Esophagus muscularis mucosa (tissue), 4 donors: ENCODE measurements at regions not wholly inside any gene's neighbourhood (a gene's known extent, or its start where the extent isn't known, plus 50 kb on each side); places are given as distances from the start of the nearest gene placed in this dataset.
"Not testable (repeated sequence)": the region's sequence is repeated elsewhere in the genome, so short reads cannot be mapped to it uniquely, and the experiment has no call there.

Source experiments
- DNase-seq: peaks from one replicate; pipeline ENCODE4 v3.0.0-alpha.2; 2017; ENCODE audit errors: extremely low spot score
- H3K27ac ChIP-seq, 4 donors: fragments of 200-600 bp; sonication (generic); replicated peaks in 1 of 4; 1 replicate in 3 of 4; 2 replicates in 1 of 4; pipeline ENCODE4 v1.5.1; 2016 to 2019; ENCODE audit warnings: mild to moderate bottlenecking in 1 of 4
- H3K27me3 ChIP-seq, 4 donors: fragments of 200-600 bp; sonication (generic); one replicate each; pipeline versions ENCODE4 v1.5.1 to v1.6.0; 2016 to 2019
- H3K36me3 ChIP-seq, 4 donors: fragments of 200-600 bp; sonication (generic); one replicate each; pipeline ENCODE4 v1.5.1; 2016 to 2019
- H3K4me1 ChIP-seq, 4 donors: fragments of 200-600 bp; sonication (generic); one replicate each; pipeline ENCODE4 v1.5.1; 2016 to 2019
- H3K4me3 ChIP-seq, 4 donors: fragments of 200-600 bp; sonication (generic); 1 replicate in 2 of 4; 2 replicates in 2 of 4; pipeline ENCODE4 v1.5.1; 2016 to 2019; ENCODE audit warnings: mild to moderate bottlenecking in 4 of 4, moderate library complexity in 1 of 4
- H3K9me3 ChIP-seq, 4 donors: fragments of 200-600 bp; sonication (generic); 1 replicate in 3 of 4; 2 replicates in 1 of 4; pipeline ENCODE4 v1.5.1; 2016 to 2019
- EP300 ChIP-seq: sonication (generic); formaldehyde crosslinking; IDR thresholded peaks from one replicate; pipeline ENCODE4 v1.6.1; 2017; ENCODE audit warnings: antibody characterized with exemption
- POLR2A ChIP-seq: fragments of 450-650 bp; IDR thresholded peaks from one replicate; pipeline ENCODE4 v1.6.1; 2017; ENCODE audit warnings: antibody characterized with exemption, moderate library complexity, mild to moderate bottlenecking, low read depth
- POLR2AphosphoS5 ChIP-seq, 2 donors: sonication (generic); formaldehyde crosslinking; IDR thresholded peaks; one replicate each; pipeline ENCODE4 v1.6.1; 2017; ENCODE audit warnings: antibody characterized with exemption in 2 of 2
- WGBS: methylation state at CpG from one replicate; pipeline ENCODE4 v1.1.5; 2018; 5-methylcytosine and 5-hydroxymethylcytosine counted together
- intact Hi-C: fragments of 100-400 bp; cut with DNase I; formaldehyde crosslinking; loops from one replicate; pipeline ENCODE4 v1.15.1; 2023
- TF ChIP-seq, protein P1 (sequence below), 3 experiments: fragments of 200-600 bp in 2 of 3; fragments of 450-650 bp in 1 of 3; sonication (generic) in 2 of 3; IDR thresholded peaks; one replicate each; pipeline ENCODE4 v1.5.1; 2017 to 2019; ENCODE audit warnings: antibody characterized with exemption in 3 of 3, mild to moderate bottlenecking in 2 of 3, moderate library complexity in 1 of 3

DNA sequence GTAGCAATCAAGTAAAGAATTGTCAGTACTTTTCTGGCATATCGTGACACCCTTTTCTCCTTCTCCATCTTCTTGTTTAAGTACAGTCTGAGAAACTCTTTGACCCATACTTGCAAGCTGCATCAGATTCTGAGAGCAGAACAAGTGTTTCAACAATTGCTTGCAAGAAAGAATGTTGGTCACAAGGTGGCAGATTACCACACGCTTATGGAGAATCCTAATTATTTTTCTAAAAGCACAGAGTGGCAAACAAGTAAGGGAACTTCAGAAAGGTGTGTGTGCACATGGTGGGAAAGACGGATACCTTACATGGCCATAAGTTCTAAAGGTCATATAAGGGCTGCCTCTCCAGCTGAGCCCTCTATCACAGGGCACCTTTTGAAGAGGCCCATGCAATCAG lies 136.4 kb upstream of the FGF13 start:
- TF ChIP-seq, protein P1, sequence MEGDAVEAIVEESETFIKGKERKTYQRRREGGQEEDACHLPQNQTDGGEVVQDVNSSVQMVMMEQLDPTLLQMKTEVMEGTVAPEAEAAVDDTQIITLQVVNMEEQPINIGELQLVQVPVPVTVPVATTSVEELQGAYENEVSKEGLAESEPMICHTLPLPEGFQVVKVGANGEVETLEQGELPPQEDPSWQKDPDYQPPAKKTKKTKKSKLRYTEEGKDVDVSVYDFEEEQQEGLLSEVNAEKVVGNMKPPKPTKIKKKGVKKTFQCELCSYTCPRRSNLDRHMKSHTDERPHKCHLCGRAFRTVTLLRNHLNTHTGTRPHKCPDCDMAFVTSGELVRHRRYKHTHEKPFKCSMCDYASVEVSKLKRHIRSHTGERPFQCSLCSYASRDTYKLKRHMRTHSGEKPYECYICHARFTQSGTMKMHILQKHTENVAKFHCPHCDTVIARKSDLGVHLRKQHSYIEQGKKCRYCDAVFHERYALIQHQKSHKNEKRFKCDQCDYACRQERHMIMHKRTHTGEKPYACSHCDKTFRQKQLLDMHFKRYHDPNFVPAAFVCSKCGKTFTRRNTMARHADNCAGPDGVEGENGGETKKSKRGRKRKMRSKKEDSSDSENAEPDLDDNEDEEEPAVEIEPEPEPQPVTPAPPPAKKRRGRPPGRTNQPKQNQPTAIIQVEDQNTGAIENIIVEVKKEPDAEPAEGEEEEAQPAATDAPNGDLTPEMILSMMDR (IDR thresholded peaks at IDR 0.05) = peak in 1 of 3 experiments; percentile 6
- no peak for TF ChIP-seq POLR2AphosphoS5 (IDR thresholded peaks at IDR 0.05)
- Histone ChIP-seq H3K4me1 (no peaks in the 10 kb centered on the region), H3K4me3 (no peak overlapping the region), H3K9me3 (no peaks in the 10 kb centered on the region), H3K36me3 (no peaks in the 10 kb centered on the region), H3K27ac (no peak overlapping the region), H3K27me3 (no peaks in the 10 kb centered on the region)
- no peak for DNase-seq
- intact Hi-C loops = no loop called here
- 55% methylated on average over 3 of the region's 3 CpGs for WGBS

DNA sequence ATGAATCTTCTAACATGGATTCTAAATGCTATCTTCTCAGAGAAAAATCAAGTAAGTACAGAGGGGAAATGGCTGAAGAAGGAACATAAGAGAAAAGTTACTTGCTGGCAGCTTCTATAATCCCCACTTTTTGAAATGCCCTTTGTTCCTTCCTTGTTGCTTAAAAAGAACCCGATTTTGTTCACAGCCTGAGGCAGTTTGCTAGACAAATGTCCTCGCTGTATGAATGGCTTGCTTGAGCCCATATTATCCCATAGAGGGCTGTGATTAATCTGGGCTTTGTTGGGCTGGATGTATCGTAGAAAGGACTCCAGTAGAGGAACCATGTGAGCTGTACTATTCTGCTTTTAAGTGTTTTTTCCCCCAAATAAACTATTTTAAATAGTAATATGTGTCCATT lies 134.3 kb upstream of the FGF13 start:
- no peaks in the 10 kb centered on the region for H3K9me3 ChIP-seq
- no peaks in the 10 kb centered on the region for H3K36me3 ChIP-seq
- DNase-seq = no peak
- intact Hi-C loops = no loop called here
- H3K4me1 ChIP-seq = no peaks in the 10 kb centered on the region
- no peaks in the 10 kb centered on the region for H3K27me3 ChIP-seq
- H3K27ac ChIP-seq = no peak overlapping the region
- WGBS = 60% methylated on average over 3 of the region's 3 CpGs
- H3K4me3 ChIP-seq = no peak overlapping the region
- TF ChIP-seq EP300 (no peak), POLR2AphosphoS5 (IDR thresholded peaks at IDR 0.05) (no peak)
- TF ChIP-seq, protein P1 (IDR thresholded peaks at IDR 0.05) = no peak

DNA sequence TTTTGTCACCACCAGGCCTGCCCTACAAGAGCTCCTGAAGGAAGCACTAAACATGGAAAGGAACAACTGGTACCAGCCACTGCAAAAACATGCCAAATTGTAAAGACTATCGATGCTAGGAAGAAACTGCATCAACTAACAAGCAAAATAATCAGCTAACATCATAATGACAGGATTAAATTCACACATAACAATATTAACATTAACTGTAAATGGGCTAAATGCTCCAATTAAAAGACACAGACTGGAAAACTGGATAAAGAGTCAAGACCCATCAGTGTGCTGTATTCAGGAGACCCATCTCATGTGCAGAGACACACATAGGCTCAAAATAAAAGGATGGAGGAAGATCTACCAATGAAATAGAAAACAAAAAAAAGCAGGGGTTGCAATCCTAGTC lies 95.9 kb upstream of the FGF13 start:
- H3K4me1 ChIP-seq, DNase-seq, H3K4me3 ChIP-seq, H3K36me3 ChIP-seq, H3K27me3 ChIP-seq, intact Hi-C loops, H3K27ac ChIP-seq: not testable (repeated sequence)
- H3K9me3 ChIP-seq = peaks cover 0 to 13% (median 0%) of the 10 kb centered on the region in 4 donors
- 80% methylated on average over 1 of the region's 1 CpG for WGBS

DNA sequence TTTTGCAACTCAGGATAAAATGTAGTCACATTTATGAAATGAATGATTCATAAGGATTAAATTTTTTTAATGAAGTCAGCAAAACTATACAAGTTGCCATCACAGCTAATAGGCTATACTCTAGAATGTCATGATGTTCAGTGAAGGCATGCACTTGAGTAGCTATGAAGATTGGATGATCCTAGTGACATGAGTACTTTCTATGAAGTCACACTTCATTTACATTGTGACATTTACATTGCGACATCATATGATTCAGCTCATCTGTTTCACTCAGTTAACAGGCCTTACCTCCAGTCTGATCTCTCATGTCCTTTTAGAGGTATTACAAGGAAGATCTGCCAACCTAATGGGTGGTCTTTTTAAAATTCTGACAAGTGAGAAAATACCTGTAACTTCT lies 82.7 kb upstream of the FGF13 start:
- H3K4me3 ChIP-seq = no peak overlapping the region
- TF ChIP-seq EP300 (no peak), POLR2AphosphoS5 (IDR thresholded peaks at IDR 0.05) (no peak), POLR2A (no peak)
- TF ChIP-seq, protein P1 (IDR thresholded peaks at IDR 0.05) = no peak
- peaks cover 0 to 11% (median 0%) of the 10 kb centered on the region in 4 donors for H3K9me3 ChIP-seq
- intact Hi-C loops = no loop called here
- H3K27me3 ChIP-seq = no peaks in the 10 kb centered on the region
- no peaks in the 10 kb centered on the region for H3K36me3 ChIP-seq
- 96% methylated on average over 1 of the region's 1 CpG for WGBS
- DNase-seq = no peak
- no peaks in the 10 kb centered on the region for H3K4me1 ChIP-seq
- H3K27ac ChIP-seq = no peak overlapping the region

DNA sequence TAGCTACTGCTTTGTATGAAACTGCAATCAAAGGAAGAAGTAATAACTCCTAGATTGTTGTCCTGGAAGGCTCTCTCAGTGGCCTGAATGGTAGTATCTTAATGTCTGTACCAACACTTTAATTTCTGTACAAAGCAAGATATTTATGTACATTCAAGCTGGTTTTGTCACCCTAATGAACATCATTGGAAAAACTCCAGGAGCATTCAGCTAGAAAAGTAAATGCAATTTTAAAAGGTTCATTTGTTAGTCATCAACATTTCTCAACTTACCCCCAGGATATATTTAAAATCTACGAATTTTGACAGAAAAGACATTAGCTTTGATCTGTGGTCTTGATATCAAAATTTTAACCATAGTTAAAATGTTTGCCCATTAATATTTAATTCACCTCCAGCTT lies 80.0 kb upstream of the FGF13 start:
- no peak for TF ChIP-seq EP300
- TF ChIP-seq, protein P1 (IDR thresholded peaks at IDR 0.05) = no peak
- no peak for TF ChIP-seq POLR2AphosphoS5 (IDR thresholded peaks at IDR 0.05)
- no peak for TF ChIP-seq POLR2A
- H3K36me3 ChIP-seq = no peaks in the 10 kb centered on the region
- no peak for DNase-seq
- no peak overlapping the region for H3K27ac ChIP-seq
- H3K4me1 ChIP-seq = no peaks in the 10 kb centered on the region
- intact Hi-C loops = no loop called here
- H3K27me3 ChIP-seq = no peaks in the 10 kb centered on the region
- 33% methylated on average over 1 of the region's 1 CpG for WGBS
- H3K4me3 ChIP-seq = no peak overlapping the region
- H3K9me3 ChIP-seq = no peaks in the 10 kb centered on the region
